Panc1 (cell line): ENCODE measurements at regions not wholly inside any gene's neighbourhood (a gene's known extent, or its start where the extent isn't known, plus 50 kb on each side); places are given as distances from the start of the nearest gene placed in this dataset.
A peak's percentile ranks its signal among the peaks of the same experiment; 100 is the strongest.

ENCODE experiments used
- ATAC-seq: fragments of 200-7000 bp; cut with Tn5 transposase; 2 replicates; pipeline ENCODE4 v1.9.1; 2020; ENCODE audit warnings: mild to moderate bottlenecking, moderate library complexity
- BruUV-seq: library from RNA; stranded (reverse); fragments of 400-500 nt; replicated peaks from 2 replicates; lab custom pipeline; 2021; lab: Mats Ljungman, UMichigan
- CTCF ChIA-PET: fragments of 300-600 bp; sonication (Branson Sonifier 250); formaldehyde crosslinking; loops from one replicate; lab custom pipeline; 2022; ENCODE audit warnings: antibody characterized with exemption; lab: Charles Lee
- POLR2A ChIA-PET: fragments of 300-600 bp; sonication (Branson Sonifier 250); formaldehyde crosslinking; loops from one replicate; lab custom pipeline; 2022; ENCODE audit warnings: antibody characterized with exemption; lab: Charles Lee
- DNase-seq: peaks from one replicate; pipeline ENCODE4 v3.0.0-alpha.2; 2010; ENCODE audit warnings: low read depth, low spot score
- H3K27ac ChIP-seq: 2 replicates; pipeline ENCODE4 v1.5.1; 2011; ENCODE audit warnings: mild to moderate bottlenecking, low read length, inconsistent platforms
- H3K27me3 ChIP-seq: fragments of 200-500 bp; sonication (Bioruptor generic); 2 replicates; pipeline ENCODE4 v1.6.0; 2014; ENCODE audit warnings: low read length, inconsistent platforms; ENCODE audit not compliant: control insufficient read depth, insufficient read depth
- H3K36me3 ChIP-seq: fragments of 200-500 bp; sonication (Bioruptor generic); 2 replicates; pipeline ENCODE4 v1.5.1; 2014; ENCODE audit warnings: inconsistent platforms, mild to moderate bottlenecking, low read length, moderate library complexity; ENCODE audit not compliant: control insufficient read depth, insufficient read depth
- H3K4me1 ChIP-seq: 2 replicates; pipeline ENCODE4 v1.5.1; 2011; ENCODE audit warnings: inconsistent platforms, mild to moderate bottlenecking, low read length, moderate library complexity; ENCODE audit not compliant: control insufficient read depth, insufficient read depth
- H3K4me3 ChIP-seq, 2 experiments: 2 replicates each; pipeline ENCODE4 v1.5.1; 2011 to 2012; ENCODE audit warnings: low read depth in 2 of 2, low read length in 2 of 2, mild to moderate bottlenecking in 2 of 2, inconsistent platforms in 1 of 2, moderate library complexity in 1 of 2
- H3K9me3 ChIP-seq: fragments of 200-500 bp; sonication (Bioruptor generic); 2 replicates; pipeline ENCODE4 v1.5.1; 2014; ENCODE audit warnings: low read depth, mild to moderate bottlenecking, inconsistent platforms, low read length, moderate library complexity; ENCODE audit not compliant: control insufficient read depth, insufficient read depth
- POLR2AphosphoS5 ChIP-seq: IDR thresholded peaks from 2 replicates; pipeline ENCODE4 v1.6.1; 2012; ENCODE audit warnings: mild to moderate bottlenecking, low read depth, low read length, moderate library complexity
- SIN3A ChIP-seq: IDR thresholded peaks from 2 replicates; pipeline ENCODE4 v1.6.1; 2012; ENCODE audit warnings: low read depth, mild to moderate bottlenecking, low read length, moderate library complexity, borderline replicate concordance; ENCODE audit not compliant: insufficient read depth
- TCF7L2 ChIP-seq: IDR thresholded peaks from 2 replicates; pipeline ENCODE4 v1.6.1; 2011; ENCODE audit warnings: mild to moderate bottlenecking, low read depth, low read length, inconsistent platforms
- in situ Hi-C: cut with HindIII; loops from 2 replicates; pipeline ENCODE4 v1.10.0; 2016; ENCODE audit warnings: low sequenced_read_pairs, low pct_unique_long_range_greater_than_20kb
- intact Hi-C: fragments of 100-400 bp; cut with micrococcal nuclease; formaldehyde crosslinking; loops from one replicate; pipeline ENCODE4 v1.10.0; 2022; ENCODE audit not compliant: unreplicated experiment
- TF ChIP-seq, protein P1 (sequence below), 2 experiments: IDR thresholded peaks; 2 replicates each; pipeline ENCODE4 v1.6.1; 2011 to 2012; ENCODE audit warnings: low read depth in 2 of 2, control low read depth in 1 of 2, low read length in 1 of 2, mild to moderate bottlenecking in 1 of 2, moderate library complexity in 1 of 2; ENCODE audit not compliant: insufficient read depth in 1 of 2
- TF ChIP-seq, protein P2 (sequence below): fragments of 450-650 bp; IDR thresholded peaks from 2 replicates; pipeline ENCODE4 v1.5.1; 2017; ENCODE audit warnings: mild to moderate bottlenecking

DNA sequence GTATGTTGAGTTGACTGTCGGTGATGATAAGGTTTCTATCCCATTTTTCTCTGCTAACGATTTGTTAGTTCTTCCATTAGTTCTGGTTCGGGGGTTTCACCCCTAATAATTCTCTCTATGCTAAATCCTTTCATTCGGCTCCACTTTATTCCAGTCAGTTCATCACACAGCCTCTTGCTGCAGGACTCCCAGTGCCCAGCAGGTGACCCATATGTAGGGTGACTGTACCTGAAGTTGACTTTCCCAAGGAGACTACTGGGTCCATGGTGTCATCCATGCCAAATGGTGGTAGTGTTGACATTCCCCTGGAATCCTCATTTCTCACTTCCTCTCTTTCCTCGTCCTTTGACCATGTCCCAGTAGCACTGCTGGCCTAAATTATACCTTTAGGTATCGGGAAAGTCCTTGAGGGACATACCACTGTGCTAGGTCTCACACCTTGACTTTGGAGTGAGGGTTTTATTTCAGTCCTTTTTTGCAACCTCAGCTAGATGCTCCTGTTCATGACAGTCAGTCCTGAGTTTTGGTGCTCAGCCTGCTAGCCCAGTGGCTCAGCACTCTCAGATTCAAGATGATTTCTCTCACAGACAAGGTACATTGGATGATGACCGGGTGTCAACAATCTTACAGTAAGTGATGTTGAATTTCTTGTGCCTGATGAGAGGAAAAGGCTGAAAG, 105.1 kb upstream of the ARHGAP24 start:
- ATAC-seq (peak; percentile 38; the same call in 1 of the 2 replicates), DNase-seq (no peak)
- Histone ChIP-seq H3K27me3 (no peaks in the 10 kb centered on the region), H3K36me3 (no peaks in the 10 kb centered on the region), H3K9me3 (no peaks in the 10 kb centered on the region), H3K4me3 (no peak overlapping the region), H3K4me1 (no peaks in the 10 kb centered on the region), H3K27ac (no peak overlapping the region)
- intact Hi-C loops: loop anchor here (2.0 kb wide), 1 partner anchor 223 kb away; no protein-coding TSS in a partner anchor
- CTCF ChIA-PET: no interaction called here
- TF ChIP-seq POLR2AphosphoS5 (no peak), TCF7L2 (no peak), SIN3A (no peak)
- TF ChIP-seq, protein P1, sequence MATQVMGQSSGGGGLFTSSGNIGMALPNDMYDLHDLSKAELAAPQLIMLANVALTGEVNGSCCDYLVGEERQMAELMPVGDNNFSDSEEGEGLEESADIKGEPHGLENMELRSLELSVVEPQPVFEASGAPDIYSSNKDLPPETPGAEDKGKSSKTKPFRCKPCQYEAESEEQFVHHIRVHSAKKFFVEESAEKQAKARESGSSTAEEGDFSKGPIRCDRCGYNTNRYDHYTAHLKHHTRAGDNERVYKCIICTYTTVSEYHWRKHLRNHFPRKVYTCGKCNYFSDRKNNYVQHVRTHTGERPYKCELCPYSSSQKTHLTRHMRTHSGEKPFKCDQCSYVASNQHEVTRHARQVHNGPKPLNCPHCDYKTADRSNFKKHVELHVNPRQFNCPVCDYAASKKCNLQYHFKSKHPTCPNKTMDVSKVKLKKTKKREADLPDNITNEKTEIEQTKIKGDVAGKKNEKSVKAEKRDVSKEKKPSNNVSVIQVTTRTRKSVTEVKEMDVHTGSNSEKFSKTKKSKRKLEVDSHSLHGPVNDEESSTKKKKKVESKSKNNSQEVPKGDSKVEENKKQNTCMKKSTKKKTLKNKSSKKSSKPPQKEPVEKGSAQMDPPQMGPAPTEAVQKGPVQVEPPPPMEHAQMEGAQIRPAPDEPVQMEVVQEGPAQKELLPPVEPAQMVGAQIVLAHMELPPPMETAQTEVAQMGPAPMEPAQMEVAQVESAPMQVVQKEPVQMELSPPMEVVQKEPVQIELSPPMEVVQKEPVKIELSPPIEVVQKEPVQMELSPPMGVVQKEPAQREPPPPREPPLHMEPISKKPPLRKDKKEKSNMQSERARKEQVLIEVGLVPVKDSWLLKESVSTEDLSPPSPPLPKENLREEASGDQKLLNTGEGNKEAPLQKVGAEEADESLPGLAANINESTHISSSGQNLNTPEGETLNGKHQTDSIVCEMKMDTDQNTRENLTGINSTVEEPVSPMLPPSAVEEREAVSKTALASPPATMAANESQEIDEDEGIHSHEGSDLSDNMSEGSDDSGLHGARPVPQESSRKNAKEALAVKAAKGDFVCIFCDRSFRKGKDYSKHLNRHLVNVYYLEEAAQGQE (IDR thresholded peaks at IDR 0.05; ENCODE audit: insufficient read depth in 1 of 2, low read depth in 2 of 2, low read length in 1 of 2): no peak
- TF ChIP-seq, protein P2, sequence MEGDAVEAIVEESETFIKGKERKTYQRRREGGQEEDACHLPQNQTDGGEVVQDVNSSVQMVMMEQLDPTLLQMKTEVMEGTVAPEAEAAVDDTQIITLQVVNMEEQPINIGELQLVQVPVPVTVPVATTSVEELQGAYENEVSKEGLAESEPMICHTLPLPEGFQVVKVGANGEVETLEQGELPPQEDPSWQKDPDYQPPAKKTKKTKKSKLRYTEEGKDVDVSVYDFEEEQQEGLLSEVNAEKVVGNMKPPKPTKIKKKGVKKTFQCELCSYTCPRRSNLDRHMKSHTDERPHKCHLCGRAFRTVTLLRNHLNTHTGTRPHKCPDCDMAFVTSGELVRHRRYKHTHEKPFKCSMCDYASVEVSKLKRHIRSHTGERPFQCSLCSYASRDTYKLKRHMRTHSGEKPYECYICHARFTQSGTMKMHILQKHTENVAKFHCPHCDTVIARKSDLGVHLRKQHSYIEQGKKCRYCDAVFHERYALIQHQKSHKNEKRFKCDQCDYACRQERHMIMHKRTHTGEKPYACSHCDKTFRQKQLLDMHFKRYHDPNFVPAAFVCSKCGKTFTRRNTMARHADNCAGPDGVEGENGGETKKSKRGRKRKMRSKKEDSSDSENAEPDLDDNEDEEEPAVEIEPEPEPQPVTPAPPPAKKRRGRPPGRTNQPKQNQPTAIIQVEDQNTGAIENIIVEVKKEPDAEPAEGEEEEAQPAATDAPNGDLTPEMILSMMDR: no peak
- POLR2A ChIA-PET: no interaction called here
- no TSS peak for BruUV-seq
- in situ Hi-C loops: no loop called here

DNA sequence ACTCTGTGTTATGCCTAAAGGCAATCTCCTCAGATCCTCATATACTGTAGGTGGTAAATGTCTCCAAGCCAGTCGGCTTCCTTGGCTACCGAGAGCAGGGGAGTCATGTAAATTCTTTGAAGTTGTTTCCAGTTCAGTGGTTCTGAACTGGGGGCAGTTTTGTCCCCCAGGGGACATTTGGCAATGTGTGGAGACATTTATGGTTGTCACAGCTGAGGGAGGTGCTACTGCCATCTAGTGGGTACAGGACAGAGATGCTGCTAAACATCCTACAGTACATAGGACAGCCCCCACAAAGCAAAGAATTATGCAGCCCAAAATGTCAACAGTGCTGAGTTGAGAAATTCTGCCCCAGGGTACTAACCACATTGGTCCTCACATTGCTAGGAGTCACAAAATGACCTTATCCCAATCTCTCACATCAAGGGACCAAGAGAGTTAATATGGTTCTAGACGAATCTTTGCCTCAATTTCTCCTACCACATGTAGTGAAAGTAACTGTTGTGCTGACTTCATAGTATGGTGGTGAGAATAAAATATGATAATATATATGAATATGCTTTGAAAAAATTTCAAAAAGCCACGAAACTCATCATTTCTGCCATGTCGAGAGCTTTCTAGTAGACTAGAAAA, 104.4 kb upstream of the ARHGAP24 start:
- in situ Hi-C loops (no loop called here), intact Hi-C loops (loop anchor here (2.0 kb wide), 1 partner anchor 224 kb away; no protein-coding TSS in a partner anchor)
- Histone ChIP-seq H3K36me3 (no peaks in the 10 kb centered on the region), H3K9me3 (no peaks in the 10 kb centered on the region), H3K27me3 (no peaks in the 10 kb centered on the region), H3K4me3 (no peak overlapping the region), H3K4me1 (no peaks in the 10 kb centered on the region), H3K27ac (no peak overlapping the region)
- no peak for TF ChIP-seq POLR2AphosphoS5
- TF ChIP-seq, protein P2: peak; percentile 78
- BruUV-seq: no TSS peak
- ATAC-seq (peak; percentile 85), DNase-seq (peak; percentile 35)
- ChIA-PET POLR2A (interaction anchor here (0.7 kb wide), 1 partner anchor 81 kb away, joined by 3 read pairs; no protein-coding TSS in a partner anchor), CTCF (no interaction called here)
